ENCODE measurements at regions not wholly inside any gene's neighbourhood (a gene's known extent, or its start where the extent isn't known, plus 50 kb on each side); places are given as distances from the start of the nearest gene placed in this dataset.
"Not testable (repeated sequence)": the region's sequence is repeated elsewhere in the genome, so short reads cannot be mapped to it uniquely, and the experiment has no call there.

- DNase-seq: not testable (repeated sequence)
Measured at GRCh38 chr5:125487652-125488051, 741.2 kb upstream of the ZNF608 start.

GRCh38 chr5:125489146-125489545, 742.7 kb upstream of the ZNF608 start:
- DNase-seq: no peak

GRCh38 chr5:125491986-125492492, 745.6 kb upstream of the ZNF608 start:
- no peak for DNase-seq

GRCh38 chr5:125492977-125493376, 746.5 kb upstream of the ZNF608 start:
- DNase-seq: no peak

- no peak for DNase-seq
Measured at GRCh38 chr5:125496393-125496792, 750.0 kb upstream of the ZNF608 start.

- no peak for DNase-seq
Measured at GRCh38 chr5:125497651-125498050, 751.2 kb upstream of the ZNF608 start.

- no peak for DNase-seq
Measured at GRCh38 chr5:125499636-125500332, 753.3 kb upstream of the ZNF608 start.

GRCh38 chr5:125501396-125501795, 755.0 kb upstream of the ZNF608 start:
- no peak for DNase-seq

- DNase-seq: no peak
Measured at GRCh38 chr5:125503946-125504345, 757.5 kb upstream of the ZNF608 start.

- no peak for DNase-seq
Measured at GRCh38 chr5:125505115-125505514, 758.7 kb upstream of the ZNF608 start.

- no peak for DNase-seq
Measured at GRCh38 chr5:125506124-125506523, 759.7 kb upstream of the ZNF608 start.

- no peak for DNase-seq
Measured at GRCh38 chr5:125508225-125508624, 761.8 kb upstream of the ZNF608 start.

GRCh38 chr5:125510651-125511050, 764.2 kb upstream of the ZNF608 start:
- no peak for DNase-seq

GRCh38 chr5:125517973-125518550, 771.6 kb upstream of the ZNF608 start:
- DNase-seq: no peak

- no peak for DNase-seq
Measured at GRCh38 chr5:125521289-125521688, 774.9 kb upstream of the ZNF608 start.

- DNase-seq: no peak
Measured at GRCh38 chr5:125525356-125525755, 778.9 kb upstream of the ZNF608 start.

- no peak for DNase-seq
Measured at GRCh38 chr5:125526966-125527365, 780.5 kb upstream of the ZNF608 start.

GRCh38 chr5:125528881-125529280, 782.4 kb upstream of the ZNF608 start:
- no peak for DNase-seq

- no peak for DNase-seq
Measured at GRCh38 chr5:125530833-125531615, 784.6 kb upstream of the ZNF608 start.

- DNase-seq: no peak
Measured at GRCh38 chr5:125536095-125536494, 789.7 kb upstream of the ZNF608 start.

- no peak for DNase-seq
Measured at GRCh38 chr5:125536582-125536981, 790.1 kb upstream of the ZNF608 start.

GRCh38 chr5:125537661-125538060, 791.2 kb upstream of the ZNF608 start:
- DNase-seq: no peak

GRCh38 chr5:125538469-125538868, 792.0 kb upstream of the ZNF608 start:
- DNase-seq: no peak

GRCh38 chr5:125541085-125541484, 794.6 kb upstream of the ZNF608 start:
- DNase-seq: no peak
